ENCODE measurements at regions not wholly inside any gene's neighbourhood (a gene's known extent, or its start where the extent isn't known, plus 50 kb on each side); places are given as distances from the start of the nearest gene placed in this dataset.
A peak's percentile ranks its signal among the peaks of the same experiment; 100 is the strongest.

- no peaks in the 10 kb centered on the region for H4K20me1 ChIP-seq (ENCODE audit: insufficient read depth, low read length)
- peak overlapping the region; percentile 67 for H3K4me2 ChIP-seq (ENCODE audit: low read length)
- H3K27me3 Mint-ChIP-seq (ENCODE audit: low read depth, unreplicated experiment), result no peaks in the 10 kb centered on the region
- TF ChIP-seq CTCF (IDR thresholded peaks at IDR 0.05; ENCODE audit: insufficient read depth, low read depth, low read length), result no peak
- no peak for TF ChIP-seq EZH2 (IDR thresholded peaks at IDR 0.05; ENCODE audit: insufficient read depth, low read length)
- no peak overlapping the region for H3K4me3 ChIP-seq (ENCODE audit: insufficient read depth, low read depth, low read length)
- no peaks in the 10 kb centered on the region for H3K36me3 ChIP-seq (ENCODE audit: insufficient read depth, low read length)
- H3K9me3 ChIP-seq (ENCODE audit: insufficient read depth, low read depth, low read length), result no peaks in the 10 kb centered on the region
- peaks cover 9% of the 10 kb centered on the region for H3K4me1 Mint-ChIP-seq (ENCODE audit: low read depth, unreplicated experiment)
- DNase-seq (ENCODE audit: low read depth) (no peak), FAIRE-seq (no peak)
- H3K36me3 Mint-ChIP-seq (ENCODE audit: low read depth, unreplicated experiment), result peaks cover 2% of the 10 kb centered on the region
- H3K9me3 Mint-ChIP-seq (ENCODE audit: unreplicated experiment), result no peaks in the 10 kb centered on the region
- no peak overlapping the region for H3K27ac ChIP-seq (ENCODE audit: low read depth, low read length)
- H3K27me3 ChIP-seq (ENCODE audit: insufficient read depth, low read length), result no peaks in the 10 kb centered on the region
- H2AFZ ChIP-seq (ENCODE audit: low read depth, low read length), result peak overlapping the region; percentile 16
- H3K4me3 Mint-ChIP-seq (ENCODE audit: unreplicated experiment), result no peak overlapping the region
- H3K9ac ChIP-seq (ENCODE audit: low read length), result no peak overlapping the region
- peaks cover 8% of the 10 kb centered on the region for H3K4me1 ChIP-seq (ENCODE audit: insufficient read depth, low read length)
- no peak overlapping the region for H3K27ac Mint-ChIP-seq (ENCODE audit: unreplicated experiment)
- no peaks in the 10 kb centered on the region for H3K79me2 ChIP-seq (ENCODE audit: insufficient read depth, low read length)
Measured at GRCh38 chr13:24050796-24051715, 109.5 kb upstream of the SPATA13 start.

GRCh38 chr13:24052547-24053518, 107.7 kb upstream of the SPATA13 start:
- Mint-ChIP-seq H3K27me3 (ENCODE audit: low read depth, unreplicated experiment) (no peaks in the 10 kb centered on the region), H3K4me1 (ENCODE audit: low read depth, unreplicated experiment) (peaks cover 9% of the 10 kb centered on the region), H3K36me3 (ENCODE audit: low read depth, unreplicated experiment) (no peaks in the 10 kb centered on the region), H3K27ac (ENCODE audit: unreplicated experiment) (peak overlapping the region; percentile 30), H3K9me3 (ENCODE audit: unreplicated experiment) (no peaks in the 10 kb centered on the region), H3K4me3 (ENCODE audit: unreplicated experiment) (no peak overlapping the region)
- FAIRE-seq (no peak), DNase-seq (ENCODE audit: low read depth) (no peak)
- H3K9me3 ChIP-seq (ENCODE audit: insufficient read depth, low read depth, low read length), result no peaks in the 10 kb centered on the region
- H2AFZ ChIP-seq (ENCODE audit: low read depth, low read length), result no peak overlapping the region
- no peaks in the 10 kb centered on the region for H4K20me1 ChIP-seq (ENCODE audit: insufficient read depth, low read length)
- peak overlapping the region; percentile 48 for H3K4me2 ChIP-seq (ENCODE audit: low read length)
- H3K4me1 ChIP-seq (ENCODE audit: insufficient read depth, low read length), result peaks cover 8% of the 10 kb centered on the region
- no peak overlapping the region for H3K27ac ChIP-seq (ENCODE audit: low read depth, low read length)
- no peaks in the 10 kb centered on the region for H3K79me2 ChIP-seq (ENCODE audit: insufficient read depth, low read length)
- peak overlapping the region; percentile 32 for H3K4me3 ChIP-seq (ENCODE audit: insufficient read depth, low read depth, low read length)
- H3K36me3 ChIP-seq (ENCODE audit: insufficient read depth, low read length), result no peaks in the 10 kb centered on the region
- no peak overlapping the region for H3K9ac ChIP-seq (ENCODE audit: low read length)
- TF ChIP-seq CTCF (IDR thresholded peaks at IDR 0.05; ENCODE audit: insufficient read depth, low read depth, low read length) (no peak), EZH2 (IDR thresholded peaks at IDR 0.05; ENCODE audit: insufficient read depth, low read length) (no peak)
- no peaks in the 10 kb centered on the region for H3K27me3 ChIP-seq (ENCODE audit: insufficient read depth, low read length)

Measured in astrocyte (in vitro differentiated cells and primary cell).